ENCODE measurements at regions not wholly inside any gene's neighbourhood (a gene's known extent, or its start where the extent isn't known, plus 50 kb on each side); places are given as distances from the start of the nearest gene placed in this dataset.

DNA sequence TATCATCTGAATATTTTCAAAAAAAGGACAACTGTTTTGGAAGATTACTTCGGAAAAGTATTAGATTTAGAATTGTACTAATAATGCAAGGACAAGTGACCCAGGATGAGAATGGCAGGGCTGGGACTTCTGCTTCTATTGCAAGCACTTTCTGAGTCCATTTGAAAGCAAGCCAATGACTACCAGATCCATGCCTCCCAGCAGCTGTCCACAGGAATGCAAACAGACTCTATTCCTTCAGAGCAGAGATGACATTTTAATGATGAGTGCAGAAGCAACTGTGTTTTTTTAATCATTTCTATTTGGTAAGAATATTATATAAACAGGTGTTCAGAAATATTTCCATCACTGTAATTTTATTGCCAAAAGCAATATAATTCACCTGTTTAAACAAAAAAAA, 456.7 kb downstream of the SOX11 start:
- no peak overlapping the region for H3K27ac ChIP-seq
- intact Hi-C loops (cut with DNase I) = no loop called here
- H3K4me3 ChIP-seq = no peak overlapping the region
- no peaks in the 10 kb centered on the region for H3K27me3 ChIP-seq
- ATAC-seq = no peak
- TF ChIP-seq POLR2A (IDR thresholded peaks at IDR 0.05) = no peak
- no peak for TF ChIP-seq CTCF (IDR thresholded peaks at IDR 0.05)
- no peak for DNase-seq
- no peaks in the 10 kb centered on the region for H3K4me1 ChIP-seq
- 64% methylated on average over 1 of the region's 1 CpG for WGBS (ENCODE audit: insufficient coverage, low coverage, low lambda C conversion rate, missing lambda C conversion rate)
- H3K9me3 ChIP-seq = no peaks in the 10 kb centered on the region
- no peaks in the 10 kb centered on the region for H3K36me3 ChIP-seq

DNA sequence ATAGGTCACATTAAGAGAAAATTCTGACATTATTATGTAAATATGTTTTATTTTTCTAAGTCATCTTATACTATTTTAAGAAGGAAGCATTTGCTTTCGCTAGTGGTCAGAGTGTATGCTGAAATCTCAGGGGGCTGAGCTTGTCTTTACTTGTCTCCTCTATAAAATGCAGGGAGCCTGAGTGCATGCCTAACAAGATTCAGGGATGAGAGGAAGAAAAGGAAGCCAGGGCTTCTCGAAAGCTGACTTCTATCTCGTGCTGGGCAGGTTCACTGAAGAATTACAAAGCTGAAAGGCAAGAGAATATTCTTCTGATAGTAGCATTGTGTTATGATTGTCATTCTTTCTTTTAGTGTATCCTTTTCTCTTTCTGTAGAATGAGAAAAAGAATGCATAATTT, 467.4 kb downstream of the SOX11 start:
- Histone ChIP-seq H3K9me3 (no peaks in the 10 kb centered on the region), H3K4me3 (no peak overlapping the region), H3K4me1 (no peaks in the 10 kb centered on the region), H3K27ac (no peak overlapping the region), H3K36me3 (no peaks in the 10 kb centered on the region), H3K27me3 (no peaks in the 10 kb centered on the region)
- intact Hi-C loops (cut with DNase I) = no loop called here
- TF ChIP-seq POLR2A (IDR thresholded peaks at IDR 0.05) = no peak
- TF ChIP-seq CTCF (IDR thresholded peaks at IDR 0.05) = no peak
- DNase-seq (no peak), ATAC-seq (no peak)
- 20% methylated on average over 3 of the region's 3 CpGs for WGBS (ENCODE audit: insufficient coverage, low coverage, low lambda C conversion rate, missing lambda C conversion rate)

- no peak for DNase-seq
- H3K4me3 ChIP-seq = no peak overlapping the region
- intact Hi-C loops (cut with DNase I) = no loop called here
- H3K27ac ChIP-seq = no peak overlapping the region
- H3K36me3 ChIP-seq = no peaks in the 10 kb centered on the region
- no peaks in the 10 kb centered on the region for H3K9me3 ChIP-seq
- no peak for ATAC-seq
- WGBS (ENCODE audit: insufficient coverage, low coverage, low lambda C conversion rate, missing lambda C conversion rate) = 66% methylated on average over 7 of the region's 7 CpGs
- H3K4me1 ChIP-seq = no peaks in the 10 kb centered on the region
- no peaks in the 10 kb centered on the region for H3K27me3 ChIP-seq
- TF ChIP-seq POLR2A (IDR thresholded peaks at IDR 0.05) (no peak), CTCF (IDR thresholded peaks at IDR 0.05) (no peak)
Measured at GRCh38 chr2:6163932-6164331, 471.7 kb downstream of the SOX11 start.

DNA sequence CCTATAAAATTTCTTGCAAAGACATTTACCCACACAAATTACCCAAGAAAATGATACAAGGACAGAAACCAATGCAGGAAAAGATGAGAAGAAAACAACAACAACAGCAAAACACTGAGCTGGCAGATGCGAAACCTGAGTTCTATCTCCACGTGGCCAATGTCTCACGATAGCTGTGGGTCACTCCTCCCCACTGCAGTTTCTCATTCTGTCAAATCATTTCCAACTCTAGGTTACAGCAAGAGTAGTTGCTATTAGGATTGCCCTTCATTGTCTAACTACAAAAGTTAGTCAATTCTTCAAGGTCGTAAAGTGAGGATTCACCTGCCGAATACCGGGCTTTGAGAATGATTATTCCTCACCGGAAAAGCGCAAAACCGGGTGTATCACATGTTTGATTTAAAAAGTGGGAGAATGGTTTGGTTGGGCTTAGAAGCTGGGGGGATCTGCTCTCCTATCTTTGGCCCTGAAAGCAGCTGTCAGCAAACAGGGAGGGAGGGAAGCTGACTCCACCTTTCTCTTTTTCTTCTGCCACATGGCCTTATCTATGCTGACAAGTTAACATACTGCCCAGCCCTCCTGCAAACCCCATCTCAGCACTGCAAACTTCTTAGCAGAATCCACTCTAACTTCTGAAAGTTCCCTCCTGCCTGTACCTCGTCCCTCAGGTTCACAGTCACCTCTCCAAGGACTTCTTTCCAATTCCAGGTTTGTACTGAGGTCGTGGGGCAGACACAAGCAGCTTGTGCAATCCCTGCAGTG, 473.0 kb downstream of the SOX11 start:
- no peak overlapping the region for H3K4me3 ChIP-seq
- no peak for ATAC-seq
- intact Hi-C loops (cut with DNase I) = no loop called here
- no peaks in the 10 kb centered on the region for H3K36me3 ChIP-seq
- H3K4me1 ChIP-seq = no peaks in the 10 kb centered on the region
- H3K27me3 ChIP-seq = no peaks in the 10 kb centered on the region
- H3K27ac ChIP-seq = no peak overlapping the region
- H3K9me3 ChIP-seq = no peaks in the 10 kb centered on the region
- TF ChIP-seq CTCF (IDR thresholded peaks at IDR 0.05) (no peak), POLR2A (IDR thresholded peaks at IDR 0.05) (no peak)
- 39% methylated on average over 10 of the region's 11 CpGs for WGBS (ENCODE audit: insufficient coverage, low coverage, low lambda C conversion rate, missing lambda C conversion rate)
- DNase-seq = no peak

Measured in right lobe of liver (tissue), 6 donors.